Superior temporal gyrus (tissue), 1 donor: ENCODE measurements at regions not wholly inside any gene's neighbourhood (a gene's known extent, or its start where the extent isn't known, plus 50 kb on each side); places are given as distances from the start of the nearest gene placed in this dataset.
"Not testable (repeated sequence)": the region's sequence is repeated elsewhere in the genome, so short reads cannot be mapped to it uniquely, and the experiment has no call there.

ENCODE experiments used
- DNase-seq: peaks from one replicate; pipeline ENCODE4 v3.0.0-alpha.2; 2016; ENCODE audit errors: extremely low spot score

DNA sequence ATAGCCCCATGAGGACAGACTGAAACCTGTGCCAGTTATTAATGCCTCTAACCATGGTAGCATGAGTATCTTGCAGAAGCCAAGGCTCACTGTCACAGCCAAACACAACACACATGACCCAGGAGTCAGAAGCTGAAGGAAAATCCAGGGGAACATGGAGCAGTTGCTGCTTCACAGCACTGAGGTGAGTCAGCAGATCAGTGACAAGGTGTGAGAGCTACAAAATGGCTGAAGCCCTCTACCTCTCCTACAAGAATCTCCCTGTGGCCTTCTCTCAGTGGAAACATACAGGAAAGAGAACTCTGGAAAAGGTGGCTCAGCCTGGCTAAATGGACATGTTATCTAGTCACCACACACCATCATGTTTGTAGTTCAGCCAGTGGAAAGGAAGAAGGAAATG, 93.5 kb downstream of the NAB1 start:
- DNase-seq: no peak

DNA sequence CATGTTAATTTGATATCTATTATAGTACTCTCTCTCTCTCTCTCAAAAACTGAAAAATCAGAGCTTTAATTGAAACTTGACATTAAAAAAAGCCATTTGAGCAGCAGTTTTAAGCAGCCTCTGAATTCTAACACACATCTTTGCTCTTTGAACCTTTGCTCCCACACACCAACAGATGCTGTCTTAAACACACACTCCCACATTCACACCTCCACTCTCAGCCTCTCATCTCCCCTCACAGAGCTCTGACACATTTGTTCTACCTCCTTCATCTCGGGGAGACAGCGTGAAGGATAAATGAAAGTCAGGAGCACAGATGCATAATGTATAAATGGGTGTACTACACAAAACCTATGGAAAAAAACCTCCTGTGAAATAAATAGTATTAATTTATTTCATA, 95.2 kb downstream of the NAB1 start:
- peak; percentile 42 for DNase-seq

DNA sequence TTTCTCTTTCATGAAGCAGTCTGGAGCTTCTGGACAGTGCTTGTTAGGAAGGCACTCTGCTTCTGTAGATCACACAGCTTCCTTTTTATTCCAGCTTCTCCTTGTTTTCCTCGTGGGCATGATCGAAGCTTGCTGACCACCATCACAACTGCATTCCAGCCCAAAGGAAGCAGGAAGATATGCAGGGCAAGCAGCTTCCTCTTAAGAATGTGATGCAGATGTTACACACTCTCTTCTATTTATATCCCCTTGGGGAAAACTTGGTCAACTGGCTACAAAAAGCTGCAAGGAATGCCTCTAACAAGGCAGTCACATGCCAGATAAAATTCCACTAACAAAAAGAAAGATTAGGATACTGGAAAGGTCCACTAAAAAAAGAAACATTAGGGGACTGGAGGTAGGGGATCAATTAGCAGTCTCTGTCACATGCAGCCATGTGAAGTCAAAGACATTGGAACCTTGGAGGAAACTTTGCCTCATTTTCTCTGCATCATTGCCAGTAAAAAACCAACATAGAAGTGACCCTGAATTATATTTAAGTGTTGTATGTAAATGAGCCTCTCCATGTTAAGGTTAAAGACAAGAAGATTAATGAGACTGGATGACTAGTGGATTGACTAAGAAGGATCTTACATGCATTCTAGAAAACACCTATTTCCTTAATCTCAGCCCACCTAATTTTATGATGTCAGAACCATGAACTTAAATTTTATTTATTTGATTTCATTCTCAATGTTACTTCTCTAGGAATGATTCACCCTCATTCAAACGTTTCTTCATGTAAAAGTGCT, 98.3 kb downstream of the NAB1 start:
- no peak for DNase-seq

DNA sequence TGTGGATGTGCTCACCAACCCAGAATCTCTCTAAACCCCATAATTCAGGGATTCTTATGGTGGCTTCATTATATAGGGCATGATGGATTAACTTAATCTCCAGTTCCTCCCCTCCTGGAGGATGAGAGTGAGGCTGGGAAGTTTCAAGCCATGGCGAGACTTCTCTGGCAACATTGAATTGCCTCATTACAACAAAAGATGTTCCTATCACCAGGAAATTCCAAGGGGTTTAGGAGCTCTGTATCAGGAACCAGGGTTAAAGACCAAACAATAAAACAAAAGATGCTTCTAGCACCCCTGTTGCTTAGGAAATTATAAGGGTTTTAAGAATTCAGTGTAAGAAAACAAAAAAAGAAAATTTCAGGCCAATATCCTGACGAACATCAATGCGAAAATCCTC, 100.1 kb downstream of the NAB1 start:
- no peak for DNase-seq

DNA sequence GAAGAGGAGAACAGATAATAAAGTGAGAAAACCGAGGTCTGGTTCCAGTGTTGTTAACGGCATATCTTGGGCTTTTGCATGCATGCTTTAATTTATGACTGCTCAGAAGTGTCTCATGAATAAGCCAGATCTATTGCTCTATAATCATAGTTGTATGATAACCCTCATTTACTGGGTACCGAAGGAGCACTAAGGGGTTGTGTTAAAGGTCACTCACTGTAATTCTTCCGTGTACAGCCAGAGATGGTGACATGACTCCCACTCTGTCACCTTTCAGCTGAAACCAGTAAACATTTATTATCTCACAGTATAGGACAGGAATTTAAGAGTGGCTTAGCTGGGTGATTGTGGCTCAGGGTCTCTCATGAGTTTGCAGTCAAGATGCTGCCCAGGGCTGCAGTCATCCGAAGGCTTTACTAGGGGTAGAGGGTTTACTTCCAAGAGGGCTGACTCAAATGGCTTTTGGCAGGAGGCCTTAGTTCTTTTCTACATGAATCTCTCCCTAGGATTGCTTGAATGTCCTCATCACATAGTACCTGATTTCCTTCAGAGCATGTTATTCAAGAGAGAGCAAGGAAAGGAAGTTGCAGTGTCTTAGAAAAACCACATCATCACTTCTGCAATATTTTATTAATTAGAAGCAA, 107.0 kb downstream of the NAB1 start:
- no peak for DNase-seq

DNA sequence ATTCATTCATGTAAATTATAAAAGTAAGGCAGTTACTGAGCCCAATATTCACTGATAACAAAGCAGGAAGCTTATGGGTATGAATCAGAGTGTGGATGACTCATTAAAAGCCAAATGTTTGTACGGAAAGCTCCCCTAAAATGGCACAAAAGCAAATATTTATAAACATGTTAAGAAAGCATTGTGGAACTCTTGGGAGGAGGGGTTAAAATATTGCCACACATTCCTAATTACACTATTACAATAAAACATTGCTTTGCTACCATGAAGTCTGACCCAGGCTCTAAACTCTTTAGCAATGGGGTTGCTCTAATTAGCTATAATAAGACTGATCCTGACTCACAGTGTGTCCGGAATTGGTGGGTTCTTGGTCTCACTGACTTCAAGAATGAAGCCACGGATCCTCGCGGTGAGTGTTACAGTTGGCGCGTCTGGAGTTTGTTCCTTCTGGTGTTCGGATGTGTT, 110.9 kb downstream of the NAB1 start:
- DNase-seq: no peak

DNA sequence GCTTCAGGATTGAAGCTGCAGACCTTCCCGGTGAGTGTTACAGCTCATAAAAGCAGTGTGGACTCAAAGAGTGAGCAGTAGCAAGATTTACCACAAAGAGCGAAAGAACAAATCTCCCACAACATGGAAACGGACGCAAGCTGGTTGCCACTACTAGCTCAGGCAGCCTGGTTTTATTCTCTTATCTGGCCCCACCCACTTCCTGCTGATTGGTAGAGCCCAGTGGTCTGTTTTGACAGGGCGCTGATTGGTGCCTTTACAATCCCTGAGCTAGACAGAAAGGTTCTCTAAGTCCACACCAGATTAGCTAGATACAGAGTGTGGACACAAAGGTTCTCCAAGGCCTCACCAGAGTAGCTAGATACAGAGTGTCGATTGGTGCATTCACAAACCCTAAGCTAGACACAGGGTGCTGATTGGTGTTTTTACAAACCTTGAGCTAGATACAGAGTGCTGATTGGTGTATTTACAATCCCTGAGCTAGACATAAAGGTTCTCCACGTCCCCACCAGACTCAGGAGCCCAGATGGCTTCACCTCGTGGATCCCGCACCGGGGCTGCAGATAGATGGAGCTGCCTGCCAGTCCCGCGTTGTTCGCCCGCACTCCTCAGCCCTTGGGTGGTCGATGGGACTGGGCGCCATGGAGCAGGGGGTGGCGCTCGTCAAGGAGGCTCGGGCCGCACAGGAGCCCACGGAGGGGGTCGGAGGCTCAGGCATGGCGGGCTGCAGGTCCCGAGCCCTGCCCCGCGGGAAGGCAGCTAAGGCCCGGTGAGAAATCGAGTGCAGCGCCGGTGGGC, 111.7 kb downstream of the NAB1 start:
- DNase-seq: not testable (repeated sequence)

DNA sequence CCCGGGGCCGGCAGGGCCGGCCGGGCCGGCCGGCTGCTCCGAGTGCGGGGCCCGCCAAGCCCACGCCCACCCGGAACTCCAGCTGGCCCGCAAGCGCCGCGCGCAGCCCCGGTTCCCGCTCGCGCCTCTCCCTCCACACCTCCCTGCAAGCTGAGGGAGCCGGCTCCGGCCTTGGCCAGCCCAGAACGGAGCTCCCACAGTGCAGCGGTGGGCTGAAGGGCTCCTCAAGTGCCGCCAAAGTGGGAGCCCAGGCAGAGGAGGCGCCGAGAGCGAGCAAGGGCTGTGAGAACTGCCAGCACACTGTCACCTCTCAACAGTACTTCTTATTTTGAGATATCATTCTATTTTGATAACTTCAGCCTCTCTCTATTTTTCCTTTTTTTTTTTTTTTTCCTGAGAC, 112.3 kb downstream of the NAB1 start:
- not testable (repeated sequence) for DNase-seq

DNA sequence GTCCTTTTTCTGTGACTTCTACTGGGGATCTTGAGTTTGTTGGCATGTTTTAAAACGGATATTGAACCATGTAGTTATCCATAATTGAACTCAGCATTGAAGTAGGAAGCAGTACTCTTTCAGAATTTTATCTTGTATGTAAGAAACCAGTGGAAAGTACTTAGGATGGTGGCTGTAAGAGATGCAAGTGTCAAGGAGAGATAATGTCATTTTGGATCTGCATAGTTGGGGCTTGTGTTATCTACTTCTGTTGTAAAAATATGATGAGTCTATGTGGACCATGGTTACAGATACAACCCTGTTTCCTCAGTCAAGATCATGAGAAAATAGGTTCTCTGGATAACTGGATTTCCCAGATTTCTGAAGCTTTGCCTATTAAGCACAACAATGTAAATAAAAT, 113.7 kb downstream of the NAB1 start:
- DNase-seq: peak; percentile 6

DNA sequence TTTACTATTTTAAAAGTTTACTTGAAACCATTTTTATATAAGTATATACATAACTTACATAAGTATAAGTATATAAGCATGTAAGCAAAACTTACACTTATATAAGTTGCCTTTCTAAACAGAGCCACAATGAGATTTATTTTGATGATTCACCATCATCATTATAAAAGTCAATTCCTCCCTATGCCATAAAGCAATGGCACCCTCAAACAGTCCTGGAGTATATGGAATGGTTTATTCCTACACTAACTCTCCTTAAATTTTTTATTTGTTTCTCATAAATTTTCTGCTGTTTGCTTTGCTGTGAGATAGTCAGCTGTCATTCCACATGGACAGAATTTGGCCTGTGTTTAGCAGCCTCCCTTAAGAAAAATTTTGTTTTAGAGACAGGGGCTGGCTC, 114.2 kb downstream of the NAB1 start:
- DNase-seq: peak; percentile 11

DNA sequence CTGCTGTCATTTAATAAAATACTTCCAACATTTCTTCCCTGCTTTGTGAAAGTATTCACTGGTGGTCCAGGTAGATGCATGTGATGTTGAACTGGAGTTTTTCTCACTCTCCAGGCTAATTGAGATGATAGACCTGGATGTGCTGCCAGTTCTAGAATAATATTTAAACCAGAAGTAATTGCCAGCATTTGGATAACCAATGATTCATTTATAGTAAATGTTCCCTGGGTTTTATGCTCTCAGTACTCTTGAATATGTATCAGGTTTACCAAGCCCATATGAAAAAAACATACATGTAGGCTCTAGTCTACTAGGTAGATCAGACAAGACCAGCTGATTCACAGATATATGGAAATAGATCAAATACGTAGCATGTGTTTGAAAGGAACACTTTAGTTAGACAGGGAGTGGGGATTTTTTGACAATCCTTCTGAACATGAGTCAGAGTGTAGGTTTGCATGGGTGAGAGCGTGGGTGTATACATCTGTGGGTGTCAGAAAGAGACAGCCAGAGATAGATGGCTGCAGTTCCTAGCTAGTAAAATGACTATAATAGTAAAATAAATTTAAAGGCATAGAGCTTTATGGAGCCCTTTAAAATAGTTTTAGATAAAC, 115.1 kb downstream of the NAB1 start:
- DNase-seq: peak; percentile 50

DNA sequence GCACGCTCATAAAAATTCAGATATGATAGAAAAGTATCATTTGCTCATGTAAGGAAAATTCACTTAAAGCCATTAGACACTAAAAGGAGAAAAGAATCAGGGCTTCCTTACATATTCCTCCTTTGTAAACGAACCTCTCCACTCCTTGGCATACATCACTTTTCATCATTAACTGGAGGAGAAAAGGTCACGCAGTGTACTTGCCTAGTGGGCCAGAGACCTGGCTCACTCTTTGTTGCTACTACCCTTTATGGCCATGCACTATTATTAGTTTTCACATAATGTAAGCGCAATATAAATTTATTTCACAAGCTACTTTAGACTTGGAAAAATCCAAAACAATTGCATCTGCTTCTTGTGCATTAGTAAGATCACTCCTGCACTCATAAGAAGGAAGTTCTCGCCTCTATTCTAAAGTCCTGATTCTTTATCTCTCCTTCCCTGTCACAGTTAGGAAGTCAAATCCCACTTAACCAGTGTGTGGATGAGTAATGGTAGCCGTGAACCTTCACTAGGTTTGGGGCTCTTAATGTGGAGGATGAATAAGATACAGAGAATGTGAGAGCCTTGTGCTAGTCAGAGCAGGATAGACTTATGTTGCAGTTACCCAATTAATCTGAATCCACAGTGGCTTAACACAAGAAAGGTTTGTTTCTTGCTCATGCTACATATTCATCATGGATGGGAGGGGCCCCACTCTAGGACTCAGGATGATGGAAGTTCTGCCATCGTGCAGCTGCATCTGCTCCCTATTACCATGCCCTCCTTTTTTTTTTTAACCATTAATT, 115.0 kb upstream of the GLS start:
- DNase-seq: no peak

DNA sequence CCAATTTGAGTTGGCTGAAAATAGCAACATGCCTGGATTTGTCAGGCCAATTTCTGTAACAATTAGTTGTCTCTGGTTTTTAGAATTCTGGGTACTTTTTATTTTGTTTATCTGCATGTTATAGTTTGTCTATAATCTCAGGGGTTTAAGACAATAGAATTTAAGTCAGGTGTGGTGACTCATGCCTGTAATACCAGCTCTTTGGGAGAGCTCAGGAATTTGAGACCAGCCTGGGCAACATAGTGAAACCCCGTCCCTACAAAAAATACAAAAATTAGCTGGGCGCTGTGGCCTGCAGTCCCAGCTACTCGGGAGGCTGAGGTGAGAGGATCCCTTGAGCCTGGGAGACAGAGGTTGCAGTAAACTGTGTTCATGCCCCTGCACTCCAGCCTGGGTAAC, 114.4 kb upstream of the GLS start:
- DNase-seq: no peak

DNA sequence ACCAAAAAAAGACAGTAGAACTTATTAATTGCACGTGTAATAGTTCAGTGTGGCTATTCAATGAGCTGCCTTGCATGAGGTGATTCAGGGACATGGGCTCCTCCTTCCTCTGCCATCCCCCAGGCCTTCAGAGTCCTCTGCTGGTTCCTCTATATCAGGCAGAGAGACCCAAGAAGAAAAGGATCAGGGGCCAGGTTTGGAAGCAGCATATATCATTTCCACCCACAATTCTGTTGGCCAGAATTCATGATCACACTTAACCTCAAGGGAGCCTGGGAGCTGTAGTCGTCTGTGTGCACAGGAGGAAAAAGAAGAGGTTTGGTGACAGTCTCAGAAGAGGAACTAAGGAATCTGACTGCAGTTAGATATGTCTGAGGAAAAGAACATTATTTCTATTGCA, 114.0 kb upstream of the GLS start:
- DNase-seq: no peak

DNA sequence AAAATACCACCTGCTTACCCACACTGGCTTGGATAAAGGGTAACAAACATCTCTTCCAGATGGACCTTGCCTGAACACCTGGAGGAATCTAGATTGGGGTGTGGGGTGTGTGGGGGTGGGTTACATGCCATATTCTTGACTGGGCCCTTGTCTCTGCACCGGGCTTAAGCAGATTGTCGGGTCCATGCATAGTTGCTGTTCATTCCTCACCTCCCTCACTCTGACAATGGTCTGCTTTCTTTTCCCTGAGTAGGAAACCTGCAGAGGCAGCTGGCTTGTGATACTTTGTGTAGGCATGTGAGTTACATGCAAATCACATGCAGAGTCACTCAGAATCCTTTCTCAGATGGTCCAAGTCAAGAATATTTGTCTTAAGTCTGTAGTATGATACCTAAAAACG, 112.8 kb upstream of the GLS start:
- DNase-seq: no peak

DNA sequence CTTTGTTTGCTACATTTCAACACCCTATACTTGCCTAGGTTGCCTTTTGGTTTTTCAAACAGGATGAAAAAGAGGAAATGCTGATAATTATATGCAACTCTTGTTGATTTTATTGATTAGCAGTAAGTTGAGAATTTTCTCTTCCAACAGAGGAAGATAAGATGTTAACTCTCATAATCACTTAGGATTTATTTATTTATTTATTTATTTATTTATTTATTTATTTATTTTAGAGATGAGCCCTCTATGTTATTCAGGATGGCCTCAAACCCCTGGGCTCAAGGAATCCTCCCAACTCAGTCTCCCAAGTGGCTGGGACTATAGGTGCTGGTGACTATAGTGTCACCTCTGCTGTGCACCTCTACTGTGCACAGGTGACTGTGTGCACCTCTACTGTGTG, 111.4 kb upstream of the GLS start:
- DNase-seq: peak; percentile 6

DNA sequence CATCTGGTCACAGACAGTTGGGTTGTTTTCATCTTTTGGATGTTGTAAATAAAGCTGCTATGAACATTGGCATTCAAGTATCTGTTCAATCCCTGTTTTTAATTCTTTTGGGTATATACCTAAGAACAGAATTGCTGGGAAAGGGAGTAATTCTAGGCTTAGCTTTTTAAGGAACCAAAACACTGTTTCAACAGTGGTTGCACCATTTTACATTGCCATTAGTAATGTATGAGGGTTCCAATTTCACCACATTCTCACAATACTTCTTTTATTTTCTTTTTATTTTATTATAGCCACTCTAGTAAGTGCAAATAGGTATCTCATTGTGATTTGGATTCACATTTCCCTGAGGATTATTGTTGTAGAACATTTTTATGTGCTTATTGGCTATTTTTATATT, 108.9 kb upstream of the GLS start:
- DNase-seq: no peak

DNA sequence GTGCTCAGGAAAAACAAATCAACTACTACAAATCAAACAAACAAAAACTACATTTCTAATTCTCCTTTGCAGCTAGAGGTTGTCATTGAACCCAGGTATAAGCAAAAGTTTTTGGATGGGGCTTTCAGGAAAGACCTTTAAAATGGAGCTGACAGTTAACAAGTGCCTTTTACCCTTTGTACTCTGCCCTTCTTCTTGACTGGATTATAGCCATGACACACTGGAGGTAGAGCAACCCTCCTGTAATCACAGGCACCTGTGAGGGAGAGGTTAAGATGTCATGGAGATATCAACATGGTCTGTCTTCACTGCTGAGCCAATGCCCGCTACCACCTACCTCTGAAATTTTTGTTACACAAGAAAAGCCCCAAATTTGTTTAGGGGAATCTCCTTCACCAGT, 100.0 kb upstream of the GLS start:
- no peak for DNase-seq

DNA sequence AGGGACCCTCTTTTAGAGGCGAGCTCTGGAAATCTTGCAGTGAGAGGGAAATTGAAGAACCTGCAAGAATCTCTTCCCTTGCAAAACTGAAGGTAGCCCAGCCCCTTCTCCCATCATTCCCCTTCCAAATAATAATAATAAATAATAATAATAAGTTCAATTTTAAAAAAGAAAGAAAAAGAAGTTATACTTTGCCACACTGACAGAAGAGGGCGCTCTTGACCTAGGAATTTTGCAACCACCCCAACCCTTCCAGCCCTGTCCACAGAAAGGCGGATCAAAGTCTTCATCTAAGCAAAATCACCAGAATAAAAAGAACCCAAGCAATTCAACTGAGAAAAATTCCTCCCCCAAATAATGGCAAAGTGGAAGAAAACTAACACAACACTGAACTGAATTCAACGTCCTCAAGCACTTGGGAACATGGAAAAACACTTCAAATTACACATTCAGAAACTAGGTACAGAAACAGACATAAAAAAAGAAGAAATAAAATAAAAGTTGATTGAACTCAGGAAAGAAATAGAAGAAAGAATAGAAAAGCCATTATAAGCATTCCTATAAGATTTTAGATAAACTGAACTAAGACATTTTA, 98.9 kb upstream of the GLS start:
- peak; percentile 52 for DNase-seq

DNA sequence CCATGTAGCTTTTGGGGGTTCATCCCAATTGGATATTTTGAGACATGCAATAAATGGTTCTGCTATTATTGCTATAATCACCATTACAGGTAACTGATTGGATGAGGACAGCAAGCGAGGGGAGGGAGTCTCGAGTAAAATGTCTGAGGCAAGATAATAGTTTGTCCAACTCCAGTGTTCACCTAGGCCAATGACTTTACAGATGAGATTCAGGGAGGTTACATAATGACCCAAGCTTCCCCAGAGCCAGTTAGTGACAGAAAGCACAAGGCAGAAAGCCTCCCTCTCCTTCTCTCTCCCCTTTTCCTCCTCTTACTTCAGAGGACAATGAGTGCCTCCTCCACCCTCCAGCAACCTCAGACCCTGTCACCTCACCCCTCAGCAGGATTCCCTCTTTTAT, 98.4 kb upstream of the GLS start:
- no peak for DNase-seq
